GM18508 (cell line): ENCODE measurements at regions not wholly inside any gene's neighbourhood (a gene's known extent, or its start where the extent isn't known, plus 50 kb on each side); places are given as distances from the start of the nearest gene placed in this dataset.
"Not testable (repeated sequence)": the region's sequence is repeated elsewhere in the genome, so short reads cannot be mapped to it uniquely, and the experiment has no call there.

ENCODE experiments used
- ATAC-seq: cut with Tn5 transposase; IDR thresholded peaks from one replicate; pipeline ENCODE4 v1.9.1; 2021; ENCODE audit warnings: moderate number of reproducible peaks; ENCODE audit not compliant: insufficient read depth, unreplicated experiment

DNA sequence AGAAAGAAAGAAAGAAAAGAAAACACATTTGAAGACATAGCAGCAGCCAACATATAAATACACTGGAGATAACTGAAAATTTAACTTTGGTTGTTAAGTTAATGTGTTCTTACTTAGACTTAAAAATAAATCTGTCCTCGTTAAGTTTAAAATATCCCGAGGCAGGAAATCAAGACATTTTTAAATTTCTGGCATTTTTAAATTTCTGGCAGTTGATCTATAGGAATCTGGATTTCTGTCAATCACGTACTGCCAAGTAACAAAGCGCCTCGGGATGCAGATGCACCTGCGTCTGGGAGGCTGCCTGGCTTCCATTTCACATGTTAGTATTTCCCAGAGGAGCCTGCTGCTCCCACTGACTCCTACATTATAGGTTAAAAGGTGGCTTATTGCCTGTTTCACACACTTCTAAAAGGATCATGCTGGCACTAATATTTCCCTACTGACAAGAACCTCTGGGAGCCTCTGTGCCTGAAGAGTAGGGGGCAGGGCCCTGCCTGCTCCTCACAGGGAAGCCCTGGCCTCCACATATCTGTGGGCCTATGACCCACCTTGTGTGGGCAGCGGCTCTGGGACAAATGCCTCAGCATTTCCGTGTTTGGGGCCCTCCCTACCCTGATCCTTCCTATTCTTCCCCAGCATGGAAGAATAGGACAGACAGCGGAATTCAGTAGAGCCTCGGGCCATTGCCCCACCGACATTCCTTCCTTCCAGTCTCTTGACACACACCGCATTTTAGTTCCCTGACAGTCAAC, 62.8 kb upstream of the ATP12A start:
- no peak for ATAC-seq

DNA sequence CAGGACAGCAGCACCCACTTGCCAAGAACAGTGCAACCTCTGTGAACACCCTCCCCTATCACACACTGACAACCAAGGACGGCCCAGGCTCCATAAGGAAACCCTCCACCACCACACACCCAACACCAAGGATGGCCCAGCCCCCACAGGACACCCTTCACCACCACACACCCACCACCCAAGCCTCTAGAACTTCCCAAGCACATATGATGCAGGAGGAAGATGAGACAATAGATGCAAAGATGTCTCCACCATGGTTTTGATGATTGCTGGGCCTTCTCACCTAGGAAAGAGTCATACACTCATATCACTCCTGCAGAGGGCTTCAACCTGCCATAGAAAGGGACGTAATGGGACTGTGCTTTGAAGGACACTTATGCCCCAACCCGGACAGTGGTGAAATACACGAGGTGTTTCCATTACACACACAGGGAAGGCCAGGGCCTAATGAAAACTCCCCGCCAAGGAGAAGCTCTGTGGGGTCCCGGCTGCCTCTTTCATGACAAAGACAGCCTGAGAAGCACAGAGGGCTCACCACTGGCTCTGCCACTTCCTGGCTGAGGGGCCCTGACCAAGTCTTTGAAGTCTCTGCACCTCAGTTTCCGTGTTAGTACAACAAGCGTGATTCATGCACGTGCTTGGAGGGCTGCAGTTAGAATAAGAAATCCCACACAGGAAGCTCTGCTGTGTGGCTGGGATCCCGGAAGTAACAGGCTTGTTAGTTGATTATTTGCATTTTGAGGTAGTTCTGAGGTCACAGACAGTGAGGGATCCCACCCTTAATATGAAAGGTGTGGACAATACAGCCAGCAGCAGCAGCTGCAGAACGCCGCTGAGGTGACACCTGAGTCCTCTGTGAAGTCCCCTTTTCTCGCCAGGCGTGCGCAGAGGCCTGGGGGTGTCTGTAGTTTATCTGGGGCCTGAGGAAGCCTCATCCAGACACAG, 61.9 kb upstream of the ATP12A start:
- peak; percentile 81 for ATAC-seq

DNA sequence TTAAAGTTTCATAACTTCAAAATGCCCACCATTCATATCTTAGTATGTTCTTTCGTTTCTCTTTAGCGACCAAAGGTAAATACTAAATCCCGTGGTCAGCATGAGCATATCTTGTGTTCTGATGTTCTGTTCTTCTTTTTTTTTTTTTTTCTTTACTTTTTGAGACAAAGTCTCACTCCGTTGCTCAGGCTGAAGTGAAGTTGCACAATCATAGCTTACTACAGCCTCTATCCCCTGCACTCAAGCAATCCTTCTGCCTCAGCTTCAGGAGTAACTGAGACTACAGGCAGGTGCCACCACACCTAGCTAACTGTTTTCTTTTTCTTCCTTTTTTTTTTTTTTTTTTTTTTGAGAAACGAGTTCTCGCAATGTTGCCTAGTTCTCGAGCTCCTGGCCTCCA, 60.9 kb upstream of the ATP12A start:
- no peak for ATAC-seq

DNA sequence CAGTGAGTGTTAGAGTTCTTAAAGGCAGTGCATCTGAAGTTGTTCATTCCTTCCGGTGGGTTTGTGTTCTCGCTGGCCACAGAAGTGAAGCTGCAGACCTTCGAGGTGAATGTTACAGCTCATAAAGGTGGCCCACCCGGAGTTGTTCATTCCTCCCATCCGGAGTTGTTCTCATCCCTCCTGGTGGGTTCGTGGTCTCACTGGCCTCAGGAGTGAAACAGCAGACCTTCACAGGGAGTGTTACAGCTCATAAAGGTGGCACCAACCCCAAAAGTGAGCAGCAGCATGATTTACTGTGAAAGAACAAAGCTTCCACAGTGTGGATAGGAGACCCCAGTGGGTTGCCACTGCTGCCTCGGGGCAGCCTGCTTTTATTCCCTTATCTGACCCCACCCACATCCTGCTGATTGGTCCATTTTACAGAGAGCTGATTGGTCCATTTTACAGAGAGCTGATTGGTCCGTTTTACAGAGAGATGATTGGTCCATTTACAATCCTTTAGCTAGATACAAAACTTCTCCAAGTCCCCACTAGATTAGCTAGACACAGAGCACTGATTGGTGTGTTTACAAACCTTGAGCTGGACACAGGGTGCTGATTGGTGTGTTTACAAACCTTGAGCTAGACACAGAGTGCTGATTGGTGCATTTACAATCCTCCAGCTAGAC, 57.6 kb upstream of the ATP12A start:
- not testable (repeated sequence) for ATAC-seq

DNA sequence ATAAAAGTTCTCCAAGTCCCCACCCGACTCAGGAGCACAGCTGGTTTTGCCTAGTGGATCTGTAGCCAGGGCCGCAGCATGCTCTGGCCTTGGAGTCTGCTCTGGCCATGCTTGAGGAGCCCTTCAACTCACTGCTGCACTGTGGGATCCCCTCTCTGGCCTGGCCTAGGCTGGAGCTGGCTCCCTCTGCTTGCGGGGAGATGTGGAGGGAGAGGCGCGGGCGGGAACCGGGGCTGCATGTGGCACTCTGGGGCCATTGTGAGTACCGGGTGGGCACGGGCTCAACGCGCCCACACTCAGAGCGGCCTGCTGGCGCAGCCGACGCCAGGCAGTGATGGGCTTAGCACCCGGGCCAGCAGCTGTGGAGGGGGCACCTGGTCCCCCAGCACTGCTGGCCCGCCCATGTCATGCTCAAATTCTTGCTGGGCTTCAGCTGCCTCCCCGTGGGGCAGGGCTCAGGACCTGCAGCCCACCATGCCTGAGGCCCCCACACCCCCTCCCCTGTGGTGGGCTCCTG, 57.0 kb upstream of the ATP12A start:
- ATAC-seq: no peak

DNA sequence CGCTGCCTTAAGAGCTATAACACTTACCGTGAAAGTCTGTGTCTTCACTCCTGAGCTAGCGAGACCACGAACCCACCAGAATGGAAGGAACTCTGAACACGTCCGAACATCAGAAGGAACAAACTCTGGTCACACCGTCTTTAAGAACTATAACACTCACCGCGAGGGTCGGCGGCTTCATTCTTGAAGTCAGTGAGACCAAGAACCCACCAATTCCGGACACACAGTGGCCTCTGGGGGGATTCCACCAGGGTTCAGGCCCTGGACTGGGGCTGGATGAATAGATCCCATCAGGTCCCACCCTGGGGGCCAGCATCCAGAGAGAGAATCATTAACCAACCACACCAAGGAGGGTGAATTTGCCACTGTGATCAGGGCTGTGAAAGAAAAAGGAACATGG, 55.8 kb upstream of the ATP12A start:
- ATAC-seq: no peak

DNA sequence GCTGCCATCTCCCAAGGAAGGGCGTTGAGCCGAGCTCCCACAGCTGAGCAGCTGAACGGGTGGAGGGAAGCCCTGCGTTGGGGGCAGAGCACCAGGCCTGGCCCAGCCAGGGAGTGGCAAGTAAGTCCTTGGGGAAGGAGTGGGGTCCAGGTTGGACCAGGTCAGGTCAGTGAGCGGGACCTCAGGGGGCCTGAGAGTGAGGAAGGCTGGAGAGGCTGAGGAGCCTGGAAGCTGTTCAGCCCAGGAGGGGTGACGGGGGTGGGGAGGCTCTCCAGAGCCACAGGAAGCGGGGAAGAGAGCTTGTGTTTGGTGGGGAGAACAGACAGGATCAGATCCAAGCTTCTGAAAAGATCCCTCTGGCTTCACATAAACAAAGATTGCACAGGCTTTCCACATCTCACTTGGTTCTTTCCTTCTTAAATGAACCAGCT, 55.4 kb upstream of the ATP12A start:
- no peak for ATAC-seq

DNA sequence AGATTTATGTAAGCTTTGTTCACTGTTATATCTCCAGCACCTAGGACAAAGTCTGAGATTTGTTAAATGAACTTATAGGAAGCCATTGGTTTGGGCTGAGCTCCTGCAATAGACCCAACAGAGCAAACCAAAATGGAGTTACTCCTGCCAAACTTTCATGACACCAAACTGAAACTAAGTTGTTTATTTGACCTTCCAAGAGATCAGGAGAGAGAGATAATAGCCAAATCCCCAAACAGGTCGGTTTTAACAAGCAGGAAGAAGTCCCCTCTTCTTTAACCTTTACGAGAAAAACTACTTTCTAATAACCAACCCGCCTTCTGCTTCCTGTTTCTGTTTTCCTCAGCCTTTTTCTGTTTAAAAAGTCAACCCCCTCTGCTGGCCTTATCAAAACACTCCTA, 54.9 kb upstream of the ATP12A start:
- ATAC-seq: no peak

DNA sequence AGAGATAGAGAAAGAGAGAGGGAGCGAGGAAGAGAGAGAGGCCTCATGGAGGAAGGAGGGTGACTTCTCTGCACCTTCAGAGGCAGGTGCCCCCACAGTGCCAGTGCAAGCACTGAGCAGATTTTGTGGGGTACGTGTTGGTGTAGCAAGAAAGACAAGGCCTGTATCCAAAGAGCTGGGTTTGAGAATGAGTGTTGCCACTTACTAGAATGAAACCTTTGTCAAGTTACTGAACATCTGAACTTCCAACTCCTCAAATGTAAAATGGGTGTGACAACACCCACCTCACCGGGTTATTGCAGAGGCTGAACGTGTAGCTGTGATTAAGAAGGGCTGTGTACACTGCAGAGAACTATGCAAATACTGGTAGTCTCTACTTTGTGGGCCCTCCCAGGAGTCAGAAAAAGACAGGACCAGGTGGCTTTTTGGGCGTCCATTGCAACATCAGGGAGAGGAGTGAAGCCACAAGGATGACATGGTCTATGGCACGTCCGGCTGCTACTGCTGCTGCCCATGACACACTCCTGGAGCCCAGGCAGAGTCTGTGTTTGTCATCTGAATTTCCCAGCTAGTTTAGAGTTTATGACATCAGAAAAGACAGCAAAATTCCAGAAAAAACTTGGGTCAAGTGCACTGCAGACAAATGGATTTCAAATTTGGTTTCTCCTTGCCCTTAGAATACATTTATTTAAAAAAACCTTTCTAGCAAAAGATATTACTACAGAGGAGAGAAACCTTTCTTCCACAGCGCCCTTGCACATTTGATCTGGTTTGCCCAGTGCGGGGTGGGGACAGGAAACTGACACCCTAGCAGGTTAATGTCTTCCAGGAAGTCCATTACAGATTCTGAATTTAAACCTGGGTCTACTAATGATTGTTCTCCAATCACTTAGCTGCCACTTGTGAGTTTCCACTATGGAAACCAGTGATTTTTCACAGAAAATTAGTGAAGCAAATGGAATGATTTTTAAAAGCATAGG, 54.0 kb upstream of the ATP12A start:
- ATAC-seq: no peak

DNA sequence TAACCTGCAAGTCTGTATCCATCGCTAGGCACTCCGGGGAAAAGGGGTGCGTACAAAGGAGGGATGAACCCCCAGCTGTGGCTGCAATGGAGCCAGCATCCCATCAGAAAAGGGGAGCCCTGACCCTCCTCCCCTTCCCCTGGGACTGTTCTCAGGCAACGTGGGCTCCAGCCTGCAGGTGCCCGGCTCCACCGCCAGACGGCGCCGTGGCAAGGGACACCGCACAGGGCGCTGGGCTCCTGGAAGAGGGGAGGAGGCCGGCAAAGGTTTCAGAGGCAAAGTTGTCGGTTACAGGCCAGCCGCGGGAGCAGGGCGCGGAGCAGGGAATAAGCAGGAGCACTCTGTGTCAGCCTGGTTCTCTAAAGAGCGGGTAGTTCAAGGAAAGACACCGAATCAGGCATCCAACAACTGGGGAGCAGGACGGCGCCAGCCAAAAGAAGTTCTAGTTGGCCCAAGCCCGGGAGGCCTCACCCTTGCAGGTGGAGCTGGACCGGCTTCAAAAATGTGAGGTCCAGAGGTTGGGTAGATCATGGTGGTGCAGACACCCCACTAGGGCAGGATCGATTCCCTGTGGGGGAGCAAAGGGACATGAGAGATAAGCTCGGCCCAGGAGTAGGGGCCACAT, 53.0 kb upstream of the ATP12A start:
- no peak for ATAC-seq

DNA sequence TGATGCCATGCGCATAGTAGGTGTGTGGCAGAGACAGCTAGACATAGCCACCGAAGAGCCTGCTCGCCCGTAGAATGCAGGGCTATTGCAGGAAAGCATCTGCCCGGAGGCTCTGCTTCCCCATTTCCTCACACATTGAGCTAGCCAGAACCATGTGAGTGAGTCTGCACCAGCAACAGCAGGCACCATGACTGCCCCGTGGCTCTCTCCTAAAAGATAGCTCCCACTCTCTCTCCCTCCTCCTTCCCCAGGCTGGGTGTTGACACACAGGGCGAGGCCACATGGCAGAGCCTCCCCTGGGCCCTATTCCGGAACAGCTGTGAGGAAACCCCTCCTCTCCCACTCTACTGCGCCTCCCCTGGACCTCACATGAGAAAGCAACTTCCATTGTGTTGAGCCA, 52.3 kb upstream of the ATP12A start:
- ATAC-seq: no peak

DNA sequence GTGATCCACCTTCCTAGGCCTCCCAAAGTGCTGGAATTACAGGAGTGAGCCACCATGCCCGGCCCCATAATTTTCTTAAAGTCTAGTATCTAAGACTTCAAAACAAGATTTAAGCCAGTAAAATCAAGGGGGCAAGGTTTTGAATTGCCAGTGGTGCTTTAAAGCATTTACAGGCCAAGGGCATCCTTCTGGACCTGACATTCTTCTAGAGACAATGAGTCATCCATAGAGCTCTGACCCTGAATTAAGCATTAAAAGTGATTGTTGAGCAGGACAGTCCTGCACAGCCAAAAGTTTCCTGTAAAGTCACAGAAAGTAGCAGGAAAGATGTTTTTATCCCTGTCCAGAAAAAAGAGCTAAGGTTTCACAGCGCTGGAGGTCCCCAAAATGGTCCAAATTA, 50.9 kb upstream of the ATP12A start:
- no peak for ATAC-seq

DNA sequence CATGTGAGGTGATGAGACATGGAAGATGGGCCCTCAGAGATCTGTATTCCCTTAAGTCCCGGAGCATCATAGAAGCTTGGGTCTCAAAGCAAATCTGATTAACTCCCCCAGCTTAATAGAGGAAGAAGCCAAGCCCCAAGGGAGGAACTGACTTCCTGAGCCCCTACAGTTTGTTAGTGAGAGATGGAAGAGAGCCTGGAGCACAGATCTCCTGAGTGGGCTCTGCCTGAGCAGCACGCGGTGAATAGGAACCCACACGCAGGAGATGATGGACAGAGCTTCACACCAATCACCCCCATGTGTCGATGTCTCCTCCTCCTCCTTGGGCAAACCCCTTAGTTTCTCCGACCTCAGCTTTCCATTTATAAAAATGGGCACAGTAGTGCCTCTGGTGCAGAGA, 50.1 kb upstream of the ATP12A start:
- no peak for ATAC-seq
